HepG2 (cell line): ENCODE measurements at regions not wholly inside any gene's neighbourhood (a gene's known extent, or its start where the extent isn't known, plus 50 kb on each side); places are given as distances from the start of the nearest gene placed in this dataset.

ENCODE experiments used
- AGO1 ChIP-seq: fragments of 200-400 bp; formaldehyde crosslinking; IDR thresholded peaks from 2 replicates; pipeline ENCODE4 v1.6.1; 2017; ENCODE audit warnings: mild to moderate bottlenecking, low read depth, low read length, moderate library complexity; ENCODE audit not compliant: poor library complexity, severe bottlenecking
- ATF3 ChIP-seq: sonication (generic); formaldehyde crosslinking; IDR thresholded peaks from 2 replicates; pipeline ENCODE4 v1.4.0; 2020; ENCODE audit warnings: missing genetic modification reagents
- E2F2 ChIP-seq: sonication (generic); formaldehyde crosslinking; IDR thresholded peaks from 2 replicates; pipeline ENCODE4 v1.4.0; 2020; ENCODE audit warnings: missing genetic modification reagents, borderline replicate concordance
- EP300 ChIP-seq, 3 experiments: sonication (generic) in 1 of 3; formaldehyde crosslinking in 1 of 3; IDR thresholded peaks; 2 replicates each; pipeline versions ENCODE4 v1.5.1 to v1.6.1; 2011 to 2020; ENCODE audit warnings: low read depth in 2 of 3, low read length in 2 of 3, borderline replicate concordance in 1 of 3, improper control_type of control experiment in 1 of 3, mild to moderate bottlenecking in 1 of 3, missing genetic modification reagents in 1 of 3, moderate library complexity in 1 of 3
- KDM3A ChIP-seq: IDR thresholded peaks from 2 replicates; pipeline ENCODE4 v1.6.1; 2018; ENCODE audit warnings: low read depth, missing compliant biosample characterization
- KLF6 ChIP-seq: IDR thresholded peaks from 2 replicates; pipeline ENCODE4 v1.8.0; 2016; ENCODE audit warnings: missing biosample characterization, missing genetic modification reagents
- ZFP90 ChIP-seq: sonication (generic); formaldehyde crosslinking; IDR thresholded peaks from 2 replicates; pipeline ENCODE4 v1.8.0; 2022; ENCODE audit warnings: missing genetic modification reagents, mild to moderate bottlenecking, inconsistent platforms, borderline replicate concordance
- ZNF207 ChIP-seq: fragments of 450-650 bp; IDR thresholded peaks from 2 replicates; pipeline ENCODE4 v1.6.1; 2016; ENCODE audit warnings: antibody characterized with exemption, borderline replicate concordance

GRCh38 chr4:189507060-189507459, 433.6 kb upstream of the FRG1 start:
- TF ChIP-seq KDM3A (CRISPR knock-in tag) (no peak), ATF3 (CRISPR knock-in tag) (no peak), ZNF207 (no peak), AGO1 (no peak), E2F2 (no peak), KLF6 (CRISPR knock-in tag) (no peak), EP300 (IDR thresholded peaks at IDR 0.05; ENCODE audit: low read depth in 2 of 2, low read length in 2 of 2) (no peak), EP300 (CRISPR knock-in tag; IDR thresholded peaks at IDR 0.05; ENCODE audit: borderline replicate concordance) (no peak), ZFP90 (CRISPR knock-in tag) (no peak)
